Neuronal stem cell (in vitro differentiated cells): ENCODE measurements at regions not wholly inside any gene's neighbourhood (a gene's known extent, or its start where the extent isn't known, plus 50 kb on each side); places are given as distances from the start of the nearest gene placed in this dataset.

Source experiments
- DNase-seq: peaks from one replicate; pipeline ENCODE4 v3.0.0-alpha.2; 2013; ENCODE audit warnings: low spot score
- H2AFZ ChIP-seq: one replicate; pipeline ENCODE4 v1.6.1; 2013; ENCODE audit warnings: mild to moderate bottlenecking, low read length, inconsistent platforms
- H2AK5ac ChIP-seq: 2 replicates; pipeline ENCODE4 v1.6.1; 2013; ENCODE audit warnings: low read depth, mild to moderate bottlenecking, inconsistent platforms, low read length, moderate library complexity, mixed read lengths
- H2BK120ac ChIP-seq: 2 replicates; pipeline ENCODE4 v1.6.1; 2013; ENCODE audit warnings: low read depth, mild to moderate bottlenecking, inconsistent platforms, low read length, moderate library complexity, mixed read lengths
- H2BK12ac ChIP-seq: one replicate; pipeline ENCODE4 v1.6.1; 2013; ENCODE audit warnings: low read length, inconsistent platforms
- H2BK15ac ChIP-seq: 2 replicates; pipeline ENCODE4 v1.6.1; 2013; ENCODE audit warnings: mild to moderate bottlenecking, low read length, inconsistent platforms, mixed read lengths
- H2BK5ac ChIP-seq: one replicate; pipeline ENCODE4 v1.6.1; 2013; ENCODE audit warnings: inconsistent platforms, mild to moderate bottlenecking, low read length, moderate library complexity
- H3K14ac ChIP-seq: one replicate; pipeline ENCODE4 v1.6.1; 2013; ENCODE audit warnings: low read length, inconsistent platforms
- H3K18ac ChIP-seq: 2 replicates; pipeline ENCODE4 v1.6.1; 2013; ENCODE audit warnings: low read length, inconsistent platforms
- H3K23ac ChIP-seq: 2 replicates; pipeline ENCODE4 v1.6.1; 2013; ENCODE audit warnings: low read depth, mild to moderate bottlenecking, mixed read lengths, low read length, inconsistent platforms; ENCODE audit not compliant: poor library complexity
- H3K27ac ChIP-seq: replicated peaks from 3 replicates; pipeline ENCODE4 v1.5.1; 2013; ENCODE audit warnings: low read length, inconsistent platforms
- H3K27me3 ChIP-seq, 3 experiments: 2 replicates each; pipeline ENCODE4 v1.6.1; 2013; ENCODE audit warnings: low read length in 3 of 3, mild to moderate bottlenecking in 2 of 3, inconsistent platforms in 1 of 3, low read depth in 1 of 3, mixed read lengths in 1 of 3, moderate library complexity in 1 of 3; ENCODE audit not compliant: control insufficient read depth in 3 of 3, insufficient read depth in 3 of 3
- H3K36me3 ChIP-seq, 2 donors: replicated peaks in 1 of 2; 2 replicates each; pipeline ENCODE4 v1.6.1; 2013; ENCODE audit warnings: low read length in 2 of 2; ENCODE audit not compliant: control insufficient read depth in 2 of 2, insufficient read depth in 2 of 2
- H3K4ac ChIP-seq: 2 replicates; pipeline ENCODE4 v1.6.1; 2013; ENCODE audit warnings: inconsistent platforms, mild to moderate bottlenecking, low read length, moderate library complexity
- H3K4me1 ChIP-seq, 2 donors: 1 replicate in 1 of 2; 2 replicates in 1 of 2; pipeline ENCODE4 v1.6.1; 2013; ENCODE audit warnings: low read length in 2 of 2, low read depth in 1 of 2; ENCODE audit not compliant: control insufficient read depth in 2 of 2, insufficient read depth in 1 of 2
- H3K4me2 ChIP-seq: one replicate; pipeline ENCODE4 v1.6.1; 2013; ENCODE audit warnings: mild to moderate bottlenecking, low read length, inconsistent platforms; ENCODE audit not compliant: insufficient read depth, poor library complexity, severe bottlenecking
- H3K4me3 ChIP-seq, 2 donors: 2 replicates each; pipeline ENCODE4 v1.5.1; 2013; ENCODE audit warnings: low read length in 2 of 2, mild to moderate bottlenecking in 2 of 2, inconsistent platforms in 1 of 2, moderate library complexity in 1 of 2
- H3K79me1 ChIP-seq: one replicate; pipeline ENCODE4 v1.6.1; 2013; ENCODE audit warnings: low read depth, mild to moderate bottlenecking, inconsistent platforms, low read length, moderate library complexity
- H3K9ac ChIP-seq: one replicate; pipeline ENCODE4 v1.6.1; 2013; ENCODE audit warnings: mild to moderate bottlenecking, low read depth, low read length, inconsistent platforms; ENCODE audit not compliant: poor library complexity
- H3K9me3 ChIP-seq, 2 donors: replicated peaks in 1 of 2; 2 replicates each; pipeline versions ENCODE3 to v1.6.1; 2013; ENCODE audit warnings: low read length in 2 of 2, mild to moderate bottlenecking in 2 of 2, inconsistent platforms in 1 of 2, low read depth in 1 of 2, mixed read lengths in 1 of 2, moderate library complexity in 1 of 2; ENCODE audit not compliant: control insufficient read depth in 2 of 2, insufficient read depth in 1 of 2
- H4K8ac ChIP-seq: one replicate; pipeline ENCODE4 v1.6.1; 2013; ENCODE audit warnings: low read depth, mild to moderate bottlenecking, inconsistent platforms, low read length, moderate library complexity
- H4K91ac ChIP-seq: one replicate; pipeline ENCODE4 v1.6.1; 2013; ENCODE audit warnings: low read length, low read depth, mild to moderate bottlenecking, inconsistent platforms; ENCODE audit not compliant: poor library complexity
- WGBS, 2 donors: extraction: QIAGEN DNeasy Blood & Tissue Kit; methylation state at CpG; one replicate each; pipeline ENCODE4 v1.1.7; 2013; ENCODE audit warnings: missing lambda C conversion rate in 2 of 2, mixed read lengths in 1 of 2; ENCODE audit not compliant: insufficient read length in 2 of 2, insufficient replicate concordance in 1 of 2; ENCODE audit errors: extremely low coverage in 2 of 2; 5-methylcytosine and 5-hydroxymethylcytosine counted together

- H3K4me2 ChIP-seq = no peak overlapping the region
- no peak overlapping the region for H4K8ac ChIP-seq
- no peak overlapping the region for H2AFZ ChIP-seq
- H2BK12ac ChIP-seq = no peak overlapping the region
- H3K9ac ChIP-seq = no peak overlapping the region
- H3K14ac ChIP-seq = no peak overlapping the region
- no peaks in the 10 kb centered on the region for H3K9me3 ChIP-seq
- H3K23ac ChIP-seq = no peak overlapping the region
- H3K4ac ChIP-seq = no peak overlapping the region
- DNase-seq = no peak
- WGBS, 2 donors = no CpG with 5 or more reads among the region's 1 CpG
- H3K36me3 ChIP-seq = no peaks in the 10 kb centered on the region
- H4K91ac ChIP-seq = no peak overlapping the region
- H3K79me1 ChIP-seq = no peaks in the 10 kb centered on the region
- no peak overlapping the region for H3K4me3 ChIP-seq
- H3K18ac ChIP-seq = no peak overlapping the region
- no peak overlapping the region for H2BK15ac ChIP-seq
- H3K27ac ChIP-seq = no peak overlapping the region
- H3K4me1 ChIP-seq = peaks cover 0 to 2% of the 10 kb centered on the region in 2 donors
- no peak overlapping the region for H2BK5ac ChIP-seq
- H3K27me3 ChIP-seq = no peaks in the 10 kb centered on the region
- no peak overlapping the region for H2BK120ac ChIP-seq
- no peak overlapping the region for H2AK5ac ChIP-seq
These were observed 78.5 kb upstream of the ARID2 start for GRCh38 chr12:45651029-45651428.

DNA sequence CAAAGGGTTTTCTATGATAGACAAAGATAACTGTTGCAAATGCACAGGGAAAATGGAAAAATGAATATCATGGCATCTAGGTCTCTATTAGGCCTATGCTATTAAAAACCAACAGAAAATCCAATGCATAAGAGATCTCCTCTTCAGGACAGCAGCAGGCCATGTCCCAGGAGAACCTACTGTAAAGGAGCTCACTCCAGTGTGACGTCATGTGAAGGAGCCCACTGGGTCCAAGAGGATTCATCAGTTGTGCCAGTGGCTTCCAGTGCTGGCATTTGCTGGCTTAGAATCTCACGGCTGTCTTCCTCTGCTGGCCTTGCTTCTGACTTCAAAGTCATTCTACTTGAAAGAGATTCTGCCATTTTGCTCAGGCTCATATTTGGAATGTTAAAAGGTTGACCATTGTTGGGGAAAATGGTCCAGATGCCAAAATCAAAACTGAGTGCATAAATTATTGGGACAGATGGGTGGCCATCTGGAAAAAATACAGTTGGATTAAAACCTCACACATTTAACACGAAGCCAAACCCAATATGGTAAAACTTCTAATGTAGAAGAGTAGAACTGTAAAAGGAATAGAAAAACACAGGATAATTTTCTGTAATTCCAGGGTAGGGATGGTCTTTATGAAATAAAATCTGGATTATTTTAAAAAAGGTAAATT is 75.4 kb upstream of the ARID2 start:
- no peak overlapping the region for H3K14ac ChIP-seq
- H3K4me2 ChIP-seq = no peak overlapping the region
- no peak overlapping the region for H2BK5ac ChIP-seq
- H3K27ac ChIP-seq = no peak overlapping the region
- no peak for DNase-seq
- H4K91ac ChIP-seq = no peak overlapping the region
- no peaks in the 10 kb centered on the region for H3K36me3 ChIP-seq
- H3K9ac ChIP-seq = no peak overlapping the region
- no peak overlapping the region for H4K8ac ChIP-seq
- H2AFZ ChIP-seq = no peak overlapping the region
- H2AK5ac ChIP-seq = no peak overlapping the region
- no peak overlapping the region for H2BK12ac ChIP-seq
- no peaks in the 10 kb centered on the region for H3K9me3 ChIP-seq
- no peak overlapping the region for H3K23ac ChIP-seq
- no peaks in the 10 kb centered on the region for H3K79me1 ChIP-seq
- no peak overlapping the region for H2BK15ac ChIP-seq
- H3K4me1 ChIP-seq = no peaks in the 10 kb centered on the region
- no peak overlapping the region for H2BK120ac ChIP-seq
- WGBS, 2 donors = no CpG with 5 or more reads among the region's 3 CpGs
- H3K27me3 ChIP-seq = no peaks in the 10 kb centered on the region
- H3K4me3 ChIP-seq = no peak overlapping the region
- H3K18ac ChIP-seq = no peak overlapping the region
- H3K4ac ChIP-seq = no peak overlapping the region

DNA sequence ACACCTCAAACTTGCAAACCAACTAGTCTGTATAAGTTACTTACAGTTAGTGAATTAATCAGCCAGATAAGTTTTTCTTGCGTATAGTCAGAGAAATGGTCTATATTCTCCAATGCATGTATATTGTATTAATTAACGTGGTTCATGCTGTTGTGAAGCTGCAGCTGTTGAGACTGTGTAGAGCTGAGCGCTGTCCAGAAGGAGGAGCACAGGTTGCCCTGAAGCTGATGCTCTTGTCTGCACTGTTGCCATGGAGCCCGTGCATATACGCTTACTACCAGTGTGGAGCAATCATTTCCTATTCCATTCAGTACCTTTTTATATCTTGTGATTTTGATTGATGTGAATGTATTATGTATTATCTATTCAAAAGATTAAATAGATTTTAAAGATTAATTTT is 74.3 kb upstream of the ARID2 start:
- Histone ChIP-seq H3K23ac (no peak overlapping the region), H3K36me3 (no peaks in the 10 kb centered on the region), H3K9me3 (no peaks in the 10 kb centered on the region), H2BK120ac (no peak overlapping the region), H4K91ac (no peak overlapping the region), H3K18ac (no peak overlapping the region), H2AFZ (no peak overlapping the region), H3K4me2 (no peak overlapping the region), H3K4me1 (no peaks in the 10 kb centered on the region), H3K79me1 (no peaks in the 10 kb centered on the region), H3K14ac (no peak overlapping the region), H3K4ac (no peak overlapping the region), H2BK5ac (no peak overlapping the region), H3K4me3 (no peak overlapping the region), H3K27ac (no peak overlapping the region), H3K27me3 (no peaks in the 10 kb centered on the region), H2BK12ac (no peak overlapping the region), H4K8ac (no peak overlapping the region), H2AK5ac (no peak overlapping the region), H3K9ac (no peak overlapping the region), H2BK15ac (no peak overlapping the region)
- no CpG with 5 or more reads among the region's 5 CpGs for WGBS, 2 donors
- no peak for DNase-seq

GRCh38 chr12:45655743-45656142 is 73.8 kb upstream of the ARID2 start:
- Histone ChIP-seq H3K4me2 (no peak overlapping the region), H3K79me1 (no peaks in the 10 kb centered on the region), H4K8ac (no peak overlapping the region), H3K4ac (no peak overlapping the region), H3K27me3 (no peaks in the 10 kb centered on the region), H3K9me3 (no peaks in the 10 kb centered on the region), H3K4me1 (no peaks in the 10 kb centered on the region), H2BK15ac (no peak overlapping the region), H3K4me3 (no peak overlapping the region), H2AK5ac (no peak overlapping the region), H3K14ac (no peak overlapping the region), H2BK120ac (no peak overlapping the region), H3K9ac (no peak overlapping the region), H2BK12ac (no peak overlapping the region), H3K36me3 (no peaks in the 10 kb centered on the region), H3K23ac (no peak overlapping the region), H2BK5ac (no peak overlapping the region), H4K91ac (no peak overlapping the region), H3K27ac (no peak overlapping the region), H3K18ac (no peak overlapping the region), H2AFZ (no peak overlapping the region)
- no CpG with 5 or more reads among the region's 2 CpGs for WGBS, 2 donors
- no peak for DNase-seq
